GM19025 (cell line): ENCODE measurements at regions not wholly inside any gene's neighbourhood (a gene's known extent, or its start where the extent isn't known, plus 50 kb on each side); places are given as distances from the start of the nearest gene placed in this dataset.
"Not testable (repeated sequence)": the region's sequence is repeated elsewhere in the genome, so short reads cannot be mapped to it uniquely, and the experiment has no call there.

Experiments
- ATAC-seq: cut with Tn5 transposase; IDR thresholded peaks from one replicate; pipeline ENCODE4 v1.9.1; 2021; ENCODE audit warnings: mild to moderate bottlenecking, low read depth, moderate library complexity; ENCODE audit not compliant: unreplicated experiment

DNA sequence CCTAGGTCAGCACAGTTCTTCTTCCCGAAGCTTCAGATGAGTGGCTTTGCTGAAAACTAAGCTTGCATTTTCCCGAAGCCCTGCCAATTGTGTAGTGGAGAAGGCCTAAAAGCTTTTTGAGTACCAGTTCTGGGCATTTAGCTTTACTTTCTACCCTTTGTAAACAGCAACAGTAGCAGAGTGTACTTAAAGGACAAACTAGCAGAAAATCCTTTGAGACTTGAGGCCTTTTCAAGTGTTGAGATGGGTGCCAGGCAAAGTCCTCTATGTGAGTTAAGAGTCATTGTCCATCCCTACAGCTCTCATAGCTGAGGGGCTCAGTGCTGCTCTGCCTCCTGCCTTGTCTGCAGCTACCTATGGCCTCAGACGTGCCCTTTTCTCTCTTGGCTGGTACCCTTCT is 368.2 kb downstream of the CCSER2 start:
- no peak for ATAC-seq

- ATAC-seq = no peak
Observed at GRCh38 chr10:84698989-84699388, 370.6 kb downstream of the CCSER2 start.

DNA sequence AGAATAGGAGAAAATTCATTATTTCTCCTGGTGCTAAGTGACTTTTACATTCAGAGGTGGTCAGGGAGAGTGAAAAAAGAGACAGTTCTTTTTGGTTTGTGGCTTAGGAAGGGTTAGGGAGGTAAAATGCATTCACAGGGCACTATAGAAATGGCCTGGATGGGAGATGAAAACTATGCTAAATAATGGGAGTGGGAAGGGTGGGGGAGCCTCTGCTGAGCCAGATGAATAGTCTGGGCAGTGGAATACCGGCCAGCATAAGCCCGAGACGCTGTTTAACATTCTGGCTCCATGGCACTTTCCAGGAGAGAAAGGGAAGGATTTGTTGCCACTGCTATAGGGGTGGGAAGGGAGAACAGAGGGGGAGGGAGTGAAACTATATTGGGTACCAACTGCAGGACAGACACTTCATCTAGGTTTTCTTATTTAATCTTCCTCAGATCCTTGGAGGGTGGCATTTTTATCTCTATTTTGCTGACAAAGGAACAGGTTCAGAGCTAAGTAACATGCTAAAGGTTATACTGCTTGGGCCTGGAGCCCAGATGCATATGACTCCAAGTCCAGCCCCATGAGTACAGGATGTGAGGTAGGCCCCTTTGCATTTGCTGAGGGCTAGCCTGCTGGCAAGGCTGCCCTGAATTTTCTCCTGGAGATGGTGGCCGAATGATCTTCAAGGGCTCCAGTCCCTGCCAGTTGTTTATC is 372.4 kb downstream of the CCSER2 start:
- no peak for ATAC-seq

DNA sequence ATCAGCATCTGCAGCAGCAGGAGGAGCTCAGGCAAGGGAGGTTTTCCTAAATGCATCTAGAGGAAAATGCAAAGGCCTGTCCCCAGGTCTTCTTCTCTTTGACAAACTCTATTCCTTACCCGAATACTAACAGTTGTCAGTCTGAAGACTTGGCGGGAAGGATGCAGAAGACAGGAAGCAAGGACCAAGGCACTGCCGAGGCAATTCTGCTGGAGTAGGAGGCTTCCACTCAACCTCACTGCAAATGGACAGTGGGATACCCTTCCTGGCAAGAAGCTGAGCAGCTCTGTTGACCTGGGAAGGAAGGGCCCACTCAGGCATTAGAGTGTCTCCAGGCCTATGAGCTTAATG is 373.0 kb downstream of the CCSER2 start:
- no peak for ATAC-seq

DNA sequence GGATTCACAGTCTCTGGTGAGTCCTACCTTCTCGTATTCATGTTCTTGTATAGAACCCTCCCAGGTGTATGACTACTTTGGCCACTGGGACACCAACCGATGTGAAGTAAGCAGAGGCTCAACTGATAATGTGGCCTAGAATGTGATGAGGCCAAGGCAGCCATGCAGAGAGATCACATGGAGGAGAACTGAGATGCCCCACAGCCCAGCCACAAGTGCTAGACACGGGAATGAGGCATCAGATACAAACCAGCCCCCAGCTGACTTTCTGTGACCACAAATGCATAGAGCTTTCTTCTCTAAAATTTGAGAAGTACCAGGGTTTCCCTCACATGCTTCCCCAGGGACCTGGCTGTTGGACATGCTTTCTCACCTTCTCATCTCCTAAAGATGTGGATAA is 375.7 kb downstream of the CCSER2 start:
- ATAC-seq = no peak

DNA sequence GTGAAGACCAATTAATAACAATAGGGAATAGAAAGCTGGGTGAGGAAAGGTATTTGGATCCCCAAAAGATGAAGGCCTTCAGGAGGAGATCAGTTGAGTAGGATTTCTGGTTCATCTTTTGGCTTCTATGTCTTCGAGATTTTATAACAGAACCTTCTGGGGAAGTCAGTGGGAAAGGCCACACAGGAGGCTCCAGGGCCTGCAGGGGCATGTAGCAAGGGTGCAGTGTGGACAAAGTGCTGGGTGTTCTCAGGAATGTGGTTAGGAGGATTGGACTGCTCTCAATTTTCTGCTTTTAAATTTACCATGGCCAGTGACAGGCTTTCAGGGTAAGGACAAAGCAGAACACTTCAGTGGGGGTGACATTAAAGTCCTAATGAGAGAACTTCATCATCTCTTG is 378.0 kb downstream of the CCSER2 start:
- no peak for ATAC-seq

DNA sequence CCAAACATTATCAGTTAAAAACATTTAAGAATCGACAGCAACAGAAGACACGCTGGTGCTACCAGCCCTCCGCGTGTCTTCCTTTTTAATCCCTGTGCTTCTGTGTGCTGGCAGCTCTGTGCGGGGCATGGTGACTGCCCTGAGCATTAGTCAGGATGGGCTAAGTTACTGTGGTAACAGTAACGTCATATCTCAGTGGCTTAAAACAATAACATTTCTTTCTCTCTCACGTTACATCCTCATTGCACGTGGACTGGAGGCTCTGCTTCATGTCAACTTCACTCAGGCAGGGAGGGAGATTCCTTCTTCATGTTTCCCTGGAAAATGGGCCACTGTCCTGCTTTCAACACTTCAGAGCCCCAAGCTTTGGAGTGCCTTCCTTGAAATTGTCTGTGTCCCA is 378.5 kb downstream of the CCSER2 start:
- no peak for ATAC-seq

DNA sequence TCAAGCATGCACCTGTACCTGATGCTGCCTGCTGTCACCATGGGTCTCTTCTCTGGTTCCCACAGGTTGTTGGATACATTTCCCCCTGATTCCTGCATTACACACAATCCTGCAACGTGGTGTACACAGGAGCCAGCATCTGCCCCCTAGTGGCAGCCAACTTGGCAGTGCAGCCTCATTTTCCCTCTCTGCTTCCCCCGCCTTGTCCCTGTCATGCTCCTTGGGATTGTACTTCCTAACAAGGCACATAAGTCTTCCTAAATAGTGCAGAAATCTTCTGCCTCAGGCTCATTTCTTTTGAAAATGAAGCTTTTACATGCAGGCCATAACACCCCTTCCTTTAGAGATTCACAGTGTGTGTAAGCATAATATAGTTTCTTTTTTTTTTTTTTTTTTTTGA is 387.5 kb downstream of the CCSER2 start:
- ATAC-seq = no peak

GRCh38 chr10:84718877-84719616 is 390.7 kb downstream of the CCSER2 start:
- no peak for ATAC-seq

GRCh38 chr10:84719687-84720086 is 391.3 kb downstream of the CCSER2 start:
- no peak for ATAC-seq

GRCh38 chr10:84727398-84727797 is 399.0 kb downstream of the CCSER2 start:
- no peak for ATAC-seq

- ATAC-seq = not testable (repeated sequence)
Observed at GRCh38 chr10:84739126-84739525, 410.7 kb downstream of the CCSER2 start.

- ATAC-seq = no peak
Observed at GRCh38 chr10:84739641-84740040, 411.3 kb downstream of the CCSER2 start.

DNA sequence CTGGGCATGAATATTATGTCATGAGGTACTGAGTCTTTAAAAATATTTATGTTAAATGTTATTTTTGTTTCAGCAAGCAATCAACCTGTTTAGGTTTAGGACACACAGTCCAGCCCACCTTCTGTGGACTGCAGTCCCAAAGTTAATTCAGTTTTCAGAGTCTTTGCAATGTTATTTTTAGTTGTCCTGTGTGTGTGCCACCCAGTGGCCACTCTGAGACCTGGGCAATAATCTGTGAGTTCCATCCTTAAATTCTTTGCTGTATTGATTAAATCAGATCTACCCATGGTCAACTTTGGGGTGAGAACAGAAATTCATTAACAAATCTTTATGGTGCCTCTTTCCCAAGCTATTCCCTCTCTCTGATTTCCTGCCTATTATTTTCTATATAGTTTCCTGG is 415.1 kb downstream of the CCSER2 start:
- ATAC-seq = no peak

DNA sequence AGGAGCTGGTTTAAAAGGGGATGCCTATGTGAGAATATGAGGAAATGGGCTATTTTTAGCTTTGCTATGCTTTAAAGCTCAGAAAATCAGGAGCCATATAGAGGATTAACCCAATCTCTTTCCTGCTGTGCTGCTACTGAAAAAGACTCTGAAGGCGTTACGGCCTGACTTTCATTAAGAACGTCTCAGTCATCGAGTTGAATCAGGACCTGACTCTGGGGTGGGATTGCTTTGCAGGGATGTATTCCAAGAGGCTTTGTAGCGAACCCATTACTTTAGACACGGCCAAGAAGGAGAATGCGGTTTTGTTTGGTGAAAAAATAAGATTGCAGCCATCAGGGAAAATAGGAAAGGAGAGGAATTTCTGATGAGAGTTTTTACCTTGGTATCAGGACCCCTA is 426.9 kb downstream of the CCSER2 start:
- no peak for ATAC-seq

GRCh38 chr10:84756653-84757052 is 428.3 kb downstream of the CCSER2 start:
- not testable (repeated sequence) for ATAC-seq

DNA sequence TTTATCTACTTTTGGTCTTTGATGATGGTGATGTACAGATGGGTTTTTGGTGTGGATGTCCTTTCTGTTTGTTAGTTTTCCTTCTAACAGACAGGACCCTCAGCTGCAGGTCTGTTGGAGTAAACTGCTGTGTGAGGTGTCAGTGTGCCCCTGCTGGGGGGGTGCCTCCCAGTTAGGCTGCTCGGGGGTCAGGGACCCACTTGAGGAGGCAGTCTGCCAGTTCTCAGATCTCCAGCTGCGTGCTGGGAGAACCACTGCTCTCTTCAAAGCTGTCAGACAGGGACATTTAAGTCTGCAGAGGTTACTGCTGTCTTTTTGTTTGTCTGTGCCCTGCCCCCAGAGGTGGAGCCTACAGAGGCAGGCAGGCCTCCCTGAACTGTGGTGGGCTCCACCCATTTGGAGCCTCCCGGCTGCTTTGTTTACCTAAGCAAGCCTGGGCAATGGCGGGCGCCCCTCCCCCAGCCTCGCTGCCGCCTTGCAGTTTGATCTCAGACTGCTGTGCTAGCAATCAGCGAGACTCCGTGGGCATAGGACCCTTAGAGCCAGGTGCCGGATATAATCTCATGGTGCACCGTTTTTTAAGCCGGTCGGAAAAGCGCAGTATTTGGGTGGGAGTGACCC is 433.7 kb downstream of the CCSER2 start:
- not testable (repeated sequence) for ATAC-seq

- no peak for ATAC-seq
Observed at GRCh38 chr10:84762754-84763394, 434.5 kb downstream of the CCSER2 start.

GRCh38 chr10:84763965-84764364 is 435.6 kb downstream of the CCSER2 start:
- ATAC-seq = no peak

DNA sequence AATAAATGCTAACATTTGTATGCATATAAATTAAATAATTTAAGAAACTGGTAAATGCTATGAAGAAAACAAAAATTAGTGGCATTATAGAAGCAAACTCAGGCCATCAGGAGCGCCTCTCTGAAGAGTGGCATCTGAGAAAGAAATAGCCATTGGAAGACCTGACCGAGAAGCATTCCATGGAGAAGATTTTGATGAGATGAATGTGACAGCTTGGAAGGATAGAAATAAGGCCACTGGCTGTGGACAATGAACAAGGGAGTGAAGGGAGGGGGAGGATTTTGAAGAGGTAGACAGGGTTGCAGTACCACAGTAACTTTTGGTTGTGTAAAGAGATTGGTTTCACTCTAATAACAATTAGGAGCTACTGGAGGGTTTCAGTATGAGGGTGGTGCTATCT is 436.7 kb downstream of the CCSER2 start:
- no peak for ATAC-seq

DNA sequence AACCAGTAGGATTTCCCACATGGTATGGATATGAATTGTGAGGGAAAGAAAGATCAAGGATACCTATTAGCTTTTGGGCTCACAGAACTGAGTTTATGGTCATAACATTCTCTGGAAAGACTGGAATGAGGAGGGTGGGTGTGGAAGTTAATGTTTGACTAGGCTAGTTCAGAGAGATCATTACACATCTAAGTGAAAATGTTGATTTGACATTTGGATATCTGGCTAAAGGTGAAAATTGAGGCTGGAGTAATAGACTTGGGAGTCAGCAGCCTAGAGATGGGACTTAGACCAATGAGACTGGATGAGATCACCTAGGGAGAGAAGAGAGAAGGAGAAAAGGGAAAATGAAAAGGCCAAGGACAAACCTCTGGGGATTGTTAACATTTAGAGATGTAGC is 437.3 kb downstream of the CCSER2 start:
- ATAC-seq = no peak
